GM19099 (cell line): ENCODE measurements at regions not wholly inside any gene's neighbourhood (a gene's known extent, or its start where the extent isn't known, plus 50 kb on each side); places are given as distances from the start of the nearest gene placed in this dataset.

ENCODE experiments used
- POLR2A ChIP-seq: IDR thresholded peaks from 3 replicates; pipeline ENCODE4 v1.6.1; 2011; ENCODE audit warnings: low read depth; ENCODE audit not compliant: insufficient read length; ENCODE audit errors: extremely low read depth

DNA sequence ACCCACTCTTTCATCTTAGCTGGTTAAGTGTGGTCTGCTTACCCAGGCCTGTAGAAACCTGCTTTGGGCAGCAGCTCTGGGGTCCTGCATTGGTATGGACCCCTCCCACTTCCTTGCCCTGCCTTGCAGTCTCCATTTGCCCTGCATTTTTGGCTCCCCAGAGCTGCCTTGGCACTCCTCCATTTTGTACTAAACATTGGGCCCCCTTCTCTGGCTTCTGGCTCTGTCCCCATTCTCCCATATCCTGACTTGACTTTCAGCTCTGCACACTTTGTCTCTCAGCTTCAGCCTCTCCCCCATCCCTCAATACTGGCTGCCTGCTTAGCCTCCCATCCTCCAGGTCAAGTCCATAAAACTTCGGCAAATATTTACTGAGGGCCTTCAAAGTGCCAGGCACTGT lies 145.5 kb upstream of the PELI1 start:
- TF ChIP-seq POLR2A, result no peak

GRCh38 chr2:64291181-64291580 lies 147.0 kb upstream of the PELI1 start:
- TF ChIP-seq POLR2A, result no peak

GRCh38 chr2:64295326-64296139 lies 151.3 kb upstream of the PELI1 start:
- no peak for TF ChIP-seq POLR2A

DNA sequence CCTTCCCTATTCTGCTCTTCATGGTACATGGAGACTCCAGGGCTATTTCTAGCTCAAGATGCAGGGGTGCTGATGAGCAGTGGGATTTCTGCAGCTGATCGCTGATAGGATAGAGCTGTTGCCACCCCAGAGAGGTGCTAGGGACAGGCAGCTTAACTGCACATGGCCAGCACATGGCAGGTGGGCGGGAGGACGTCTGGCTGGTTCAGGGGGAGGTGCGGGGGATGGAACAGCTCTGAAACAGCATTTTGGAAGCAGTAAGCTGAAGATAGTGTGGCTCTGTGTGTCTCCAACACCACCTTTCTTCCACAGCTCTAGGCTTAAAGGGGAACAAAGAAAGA lies 151.9 kb upstream of the PELI1 start:
- no peak for TF ChIP-seq POLR2A

- no peak for TF ChIP-seq POLR2A
These were observed 152.6 kb upstream of the PELI1 start for GRCh38 chr2:64296695-64297346.

DNA sequence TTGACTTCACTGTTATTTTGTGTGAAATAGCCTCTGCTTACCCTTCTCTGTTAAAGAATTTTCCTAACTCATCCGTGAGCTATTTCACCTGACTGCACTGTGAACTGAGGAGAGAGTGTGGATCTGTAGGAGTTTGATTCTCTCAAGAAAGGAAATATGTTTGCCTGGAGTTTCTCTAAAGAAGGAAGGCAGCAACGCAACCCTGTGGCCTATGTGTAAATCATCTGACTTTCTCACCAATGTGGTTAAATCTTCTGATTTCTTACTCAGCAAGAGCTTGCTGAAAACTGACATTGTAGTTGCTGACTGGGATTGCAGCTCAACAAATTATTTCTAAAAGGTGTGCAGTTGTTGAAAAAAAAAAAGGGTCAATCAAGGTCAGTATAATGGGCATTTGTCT lies 153.9 kb upstream of the PELI1 start:
- TF ChIP-seq POLR2A, result no peak

GRCh38 chr2:64300066-64300465 lies 153.9 kb upstream of the LGALSL start:
- TF ChIP-seq POLR2A, result no peak

DNA sequence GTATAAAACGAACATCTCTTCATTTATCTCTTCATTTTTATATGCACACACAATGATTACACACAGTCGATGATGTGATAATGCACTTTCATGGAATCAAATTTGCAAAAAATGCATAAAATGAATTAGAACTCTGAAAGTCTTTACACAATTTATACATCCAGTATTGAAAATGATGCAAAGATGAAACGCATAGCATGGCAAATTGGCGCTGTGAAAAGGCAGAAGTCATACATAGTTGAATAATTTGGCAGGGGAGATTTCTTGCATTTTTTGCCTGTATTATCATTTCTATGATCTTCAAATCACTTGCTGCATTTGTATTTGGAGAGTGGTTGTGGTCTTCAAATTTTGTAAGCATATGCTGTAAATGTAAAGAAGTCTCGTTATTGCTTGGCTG lies 150.7 kb upstream of the LGALSL start:
- no peak for TF ChIP-seq POLR2A

GRCh38 chr2:64307421-64307820 lies 146.5 kb upstream of the LGALSL start:
- TF ChIP-seq POLR2A, result no peak

DNA sequence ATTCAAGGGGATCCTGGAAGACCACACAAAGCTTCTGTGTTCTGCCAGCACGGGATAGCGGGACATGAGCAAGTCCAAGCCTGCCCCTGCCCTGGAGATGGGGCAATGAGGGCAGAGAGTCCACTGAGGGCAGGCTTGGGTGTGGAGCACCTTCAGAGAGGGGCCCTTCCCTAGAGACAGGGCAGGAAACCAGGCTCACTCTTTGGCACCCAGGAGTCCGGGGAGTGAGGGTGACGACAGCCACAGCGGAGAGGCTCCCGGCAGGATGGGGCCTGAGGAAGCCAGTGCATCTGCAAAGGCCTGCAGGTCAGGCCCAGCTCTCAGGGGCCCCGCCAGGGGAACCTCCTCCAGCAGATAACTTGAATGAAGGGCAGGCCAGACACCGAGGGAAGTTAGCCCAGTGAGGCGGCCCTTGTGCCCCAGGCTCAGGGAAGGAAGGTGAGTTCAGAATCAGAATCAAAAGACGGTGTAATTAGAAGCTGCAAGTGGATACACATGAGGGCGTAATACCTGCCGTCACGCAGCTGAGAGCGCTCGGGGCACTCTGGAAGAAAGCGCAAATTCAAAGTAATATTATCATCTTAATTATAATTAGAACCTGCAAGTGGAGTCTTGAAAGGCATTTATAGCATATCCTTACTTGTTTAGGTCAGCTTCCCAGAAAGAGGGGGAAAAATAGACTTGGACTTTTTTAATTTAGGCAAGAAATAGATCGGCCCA lies 142.6 kb upstream of the LGALSL start:
- TF ChIP-seq POLR2A, result no peak

DNA sequence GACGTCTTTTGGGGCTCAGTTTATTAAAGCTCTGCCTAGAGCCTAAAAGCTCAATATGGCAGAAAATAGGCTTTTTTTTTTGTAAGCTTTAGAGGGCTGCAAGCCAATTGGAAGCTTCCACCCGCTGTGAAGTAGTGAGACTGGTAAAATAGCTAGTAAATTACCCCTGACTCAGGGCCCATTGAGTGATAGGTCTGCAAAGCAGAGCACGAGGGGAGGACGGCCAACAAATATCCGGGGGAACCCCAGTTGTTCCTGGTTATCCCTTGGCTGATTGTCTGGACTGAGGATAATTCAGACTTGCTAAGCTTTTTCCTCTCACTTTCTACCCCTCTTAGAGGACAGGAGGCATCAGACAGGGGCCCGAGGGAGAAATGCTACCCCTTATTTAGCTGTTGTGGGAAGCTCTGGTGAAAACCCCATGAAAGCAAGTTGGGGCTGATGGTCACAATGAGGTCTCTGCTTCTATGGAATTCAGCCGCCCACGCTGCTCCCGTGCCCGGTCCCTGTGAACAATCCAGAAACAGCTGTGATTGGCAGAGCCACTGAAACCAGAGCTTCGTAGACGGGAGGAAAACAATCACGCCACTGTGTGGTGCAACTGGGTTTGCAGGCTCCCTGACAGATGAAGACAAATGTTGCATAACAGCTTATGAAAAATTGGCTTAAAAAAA lies 141.9 kb upstream of the LGALSL start:
- TF ChIP-seq POLR2A, result no peak

DNA sequence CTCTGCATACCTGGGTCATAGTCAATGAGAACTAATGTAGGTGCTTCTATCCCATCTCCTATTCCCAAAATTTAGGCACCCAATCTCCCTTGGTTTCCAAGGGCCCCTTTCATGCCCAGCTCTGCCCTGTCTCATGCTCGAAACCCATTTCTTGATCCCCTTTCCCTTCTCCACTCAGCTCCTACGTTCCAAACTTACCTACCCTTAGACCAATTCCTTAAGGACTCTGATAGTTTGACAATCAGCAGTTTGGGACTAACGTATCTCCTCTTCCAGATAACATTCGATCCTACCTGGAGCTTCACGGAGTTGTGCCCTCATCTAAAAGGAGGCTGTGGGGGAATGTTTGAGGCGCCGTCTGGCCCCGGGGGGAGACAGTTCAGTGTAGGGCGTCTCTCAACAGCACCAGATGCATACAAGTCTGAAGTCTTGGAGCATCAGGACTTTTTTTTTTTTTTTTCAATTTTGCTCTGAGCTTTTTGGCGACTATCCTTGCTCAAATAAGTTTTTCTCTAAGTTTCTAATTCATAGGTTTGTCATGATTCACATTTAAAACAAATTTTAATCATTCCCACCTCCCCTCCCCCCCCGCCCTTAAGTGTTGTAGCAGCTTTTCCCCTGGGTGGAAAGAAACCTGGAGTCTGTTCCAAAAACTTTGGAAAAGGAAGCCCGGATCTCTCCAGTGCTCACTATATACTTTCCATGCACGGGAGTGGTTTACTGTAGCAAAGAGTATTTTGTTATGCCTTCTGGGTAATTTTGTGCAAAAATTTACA lies 141.2 kb upstream of the LGALSL start:
- TF ChIP-seq POLR2A, result no peak

DNA sequence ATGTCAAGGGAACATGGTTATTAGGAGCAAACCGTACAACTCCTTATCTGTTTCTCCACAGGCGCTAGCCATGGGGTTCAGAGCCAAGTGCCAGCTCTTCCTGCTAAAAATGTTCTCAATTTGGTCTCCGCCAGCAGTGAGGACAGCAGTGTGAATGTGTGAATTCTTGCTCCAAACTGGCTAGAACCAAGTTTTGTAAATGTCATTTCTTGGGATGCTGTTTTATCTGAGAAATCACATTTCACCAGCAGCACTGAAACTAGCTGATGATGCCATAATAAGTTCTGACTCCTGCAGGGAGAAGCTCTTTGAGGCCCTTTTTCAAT lies 140.6 kb upstream of the LGALSL start:
- no peak for TF ChIP-seq POLR2A

- TF ChIP-seq POLR2A, result no peak
These were observed 138.5 kb upstream of the LGALSL start for GRCh38 chr2:64315291-64315960.

GRCh38 chr2:64317707-64318475 lies 136.1 kb upstream of the LGALSL start:
- no peak for TF ChIP-seq POLR2A

- no peak for TF ChIP-seq POLR2A
These were observed 135.6 kb upstream of the LGALSL start for GRCh38 chr2:64318476-64318748.
